ENCODE measurements at regions not wholly inside any gene's neighbourhood (a gene's known extent, or its start where the extent isn't known, plus 50 kb on each side); places are given as distances from the start of the nearest gene placed in this dataset.
"Not testable (repeated sequence)": the region's sequence is repeated elsewhere in the genome, so short reads cannot be mapped to it uniquely, and the experiment has no call there.

DNA sequence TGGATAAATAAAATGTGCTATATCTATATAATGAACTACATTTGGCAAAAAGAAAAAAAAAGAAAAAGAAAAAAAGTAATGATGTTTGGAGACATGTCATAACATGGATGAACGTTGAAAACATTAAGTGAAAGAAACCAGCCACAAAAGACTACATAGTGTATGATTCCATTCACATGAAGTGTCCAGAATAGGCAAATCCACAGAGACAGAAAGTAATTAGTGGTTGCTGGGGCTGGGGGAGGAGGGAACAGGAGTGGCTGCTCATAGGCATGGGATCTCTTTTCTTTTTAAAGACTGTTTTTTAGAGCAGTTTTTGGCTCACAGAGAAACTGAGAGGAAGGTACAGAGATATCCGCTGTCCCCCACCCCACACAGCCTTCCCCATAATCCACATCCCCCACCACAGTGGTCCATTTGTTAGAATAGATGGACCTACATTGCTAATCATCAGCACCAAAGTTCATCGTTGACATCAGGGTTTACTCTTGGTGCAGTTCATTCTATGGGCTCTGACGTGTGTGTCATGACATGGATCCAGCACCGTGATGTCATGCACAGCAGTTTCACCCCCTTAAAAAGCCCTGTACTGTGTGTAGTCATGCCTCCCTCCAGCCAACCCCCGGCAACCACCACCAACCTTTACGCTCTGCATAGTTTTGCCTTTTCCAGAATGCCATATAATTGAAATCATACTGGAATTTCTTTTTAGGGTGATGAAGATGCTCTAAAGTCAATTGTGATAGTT lies 240.9 kb upstream of the RREB1 start:
- Histone ChIP-seq H3K36me3 (ENCODE audit: control insufficient read depth in 3 of 3, insufficient read depth in 2 of 3, low read depth in 1 of 3, low read length in 3 of 3) (no peaks in the 10 kb centered on the region), H3K4me3 (ENCODE audit: low read depth in 1 of 3, low read length in 3 of 3) (no peak overlapping the region), H3K4me1 (ENCODE audit: control insufficient read depth in 3 of 3, insufficient read depth in 2 of 3, low read depth in 1 of 3, low read length in 2 of 3) (peaks cover 0 to 7% (median 0%) of the 10 kb centered on the region in 3 donors), H3K27me3 (ENCODE audit: control insufficient read depth in 3 of 3, insufficient read depth in 3 of 3, low read length in 3 of 3) (no peaks in the 10 kb centered on the region), H3K9me3 (ENCODE audit: control insufficient read depth in 2 of 2, insufficient read depth in 1 of 2, low read depth in 1 of 2, low read length in 1 of 2) (peaks cover 0 to 8% of the 10 kb centered on the region in 2 donors), H3K27ac (ENCODE audit: low read depth in 1 of 3, low read length in 2 of 3) (no peak overlapping the region)
- no peak for DNase-seq
- 80 to 86% (median 83%) methylated on average over 7 of the region's 7 CpGs for WGBS, 3 donors
- no peak for FAIRE-seq

DNA sequence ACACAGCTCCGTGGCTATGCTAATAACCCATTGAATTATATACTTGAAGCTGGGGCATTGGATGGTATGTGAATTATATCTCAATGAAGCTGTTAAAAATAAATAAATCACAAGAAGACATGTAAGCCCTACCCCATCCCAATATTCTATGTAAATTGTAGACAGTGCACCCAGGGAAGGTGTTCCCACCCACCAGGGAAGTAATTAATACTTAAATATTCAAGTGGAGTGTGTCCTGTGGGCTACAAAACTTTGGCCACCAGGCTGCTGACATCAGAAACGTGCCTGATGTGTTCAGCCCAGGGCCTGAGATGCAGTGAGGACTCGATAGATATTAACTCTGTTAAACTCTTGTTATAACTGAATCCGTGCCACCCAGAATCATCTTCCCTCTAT lies 240.4 kb upstream of the RREB1 start:
- Histone ChIP-seq H3K27ac (ENCODE audit: low read depth in 1 of 3, low read length in 2 of 3) (no peak overlapping the region), H3K36me3 (ENCODE audit: control insufficient read depth in 3 of 3, insufficient read depth in 2 of 3, low read depth in 1 of 3, low read length in 3 of 3) (no peaks in the 10 kb centered on the region), H3K4me1 (ENCODE audit: control insufficient read depth in 3 of 3, insufficient read depth in 2 of 3, low read depth in 1 of 3, low read length in 2 of 3) (peaks cover 0 to 1% (median 0%) of the 10 kb centered on the region in 3 donors), H3K27me3 (ENCODE audit: control insufficient read depth in 3 of 3, insufficient read depth in 3 of 3, low read length in 3 of 3) (no peaks in the 10 kb centered on the region), H3K4me3 (ENCODE audit: low read depth in 1 of 3, low read length in 3 of 3) (no peak overlapping the region), H3K9me3 (ENCODE audit: control insufficient read depth in 2 of 2, insufficient read depth in 1 of 2, low read depth in 1 of 2, low read length in 1 of 2) (peaks cover 0 to 8% of the 10 kb centered on the region in 2 donors)
- 83 to 87% (median 85%) methylated on average over 4 of the region's 4 CpGs for WGBS, 3 donors
- FAIRE-seq (no peak), DNase-seq (no peak)

DNA sequence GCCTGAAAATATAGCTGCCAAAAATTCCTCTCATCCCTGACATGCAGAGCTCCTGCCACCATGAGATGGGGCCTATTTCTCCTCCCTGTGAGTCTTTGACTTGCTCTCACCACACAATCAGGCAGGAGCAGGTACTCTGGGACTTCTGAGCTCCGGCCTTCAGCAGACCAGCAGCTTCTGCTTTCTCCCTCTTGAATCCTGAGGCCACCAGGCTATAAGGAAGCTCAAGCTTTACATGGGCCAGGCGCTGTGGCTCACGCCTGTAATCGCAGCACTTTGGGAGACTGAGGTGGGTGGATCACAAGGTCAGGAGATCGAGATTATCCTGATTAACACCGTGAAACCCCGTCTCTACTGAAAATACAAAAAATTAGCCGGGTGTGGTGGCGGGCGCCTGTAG lies 238.7 kb upstream of the RREB1 start:
- 89 to 94% (median 89%) methylated on average over 10 of the region's 10 CpGs for WGBS, 3 donors
- no peaks in the 10 kb centered on the region for H3K27me3 ChIP-seq (ENCODE audit: control insufficient read depth in 3 of 3, insufficient read depth in 3 of 3, low read length in 3 of 3)
- H3K9me3 ChIP-seq (ENCODE audit: control insufficient read depth in 2 of 2, insufficient read depth in 1 of 2, low read depth in 1 of 2, low read length in 1 of 2) = no peaks in the 10 kb centered on the region
- H3K36me3 ChIP-seq (ENCODE audit: control insufficient read depth in 3 of 3, insufficient read depth in 2 of 3, low read depth in 1 of 3, low read length in 3 of 3) = no peaks in the 10 kb centered on the region
- no peak for DNase-seq
- no peak for FAIRE-seq
- no peak overlapping the region for H3K27ac ChIP-seq (ENCODE audit: low read depth in 1 of 3, low read length in 2 of 3)
- no peaks in the 10 kb centered on the region for H3K4me1 ChIP-seq (ENCODE audit: control insufficient read depth in 3 of 3, insufficient read depth in 2 of 3, low read depth in 1 of 3, low read length in 2 of 3)
- no peak overlapping the region for H3K4me3 ChIP-seq (ENCODE audit: low read depth in 1 of 3, low read length in 3 of 3)

DNA sequence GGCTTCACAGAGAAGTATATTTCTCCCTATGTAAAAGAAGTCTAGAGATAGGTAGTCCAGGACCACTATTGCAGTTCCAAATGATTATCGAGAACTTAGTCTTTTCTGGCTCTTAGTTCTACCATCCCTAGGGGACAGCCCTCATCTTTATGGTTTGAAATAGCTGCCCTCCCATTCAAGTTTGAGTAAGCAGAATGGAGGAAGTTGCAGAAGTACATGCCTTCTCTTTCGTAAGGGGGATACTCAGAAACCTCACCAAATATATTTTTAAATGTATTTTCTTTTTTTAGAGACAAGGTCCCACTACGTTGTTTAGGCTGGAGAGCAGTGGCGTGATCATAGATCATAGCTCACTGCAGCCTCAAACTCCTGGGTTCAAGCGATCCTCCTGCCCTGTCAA lies 236.8 kb upstream of the RREB1 start:
- FAIRE-seq = no peak
- H3K4me3 ChIP-seq (ENCODE audit: low read depth in 1 of 3, low read length in 3 of 3) = no peak overlapping the region
- WGBS, 3 donors = 82 to 89% (median 84%) methylated on average over 5 of the region's 5 CpGs
- no peaks in the 10 kb centered on the region for H3K4me1 ChIP-seq (ENCODE audit: control insufficient read depth in 3 of 3, insufficient read depth in 2 of 3, low read depth in 1 of 3, low read length in 2 of 3)
- no peak for DNase-seq
- no peaks in the 10 kb centered on the region for H3K27me3 ChIP-seq (ENCODE audit: control insufficient read depth in 3 of 3, insufficient read depth in 3 of 3, low read length in 3 of 3)
- H3K9me3 ChIP-seq (ENCODE audit: control insufficient read depth in 2 of 2, insufficient read depth in 1 of 2, low read depth in 1 of 2, low read length in 1 of 2) = no peaks in the 10 kb centered on the region
- H3K27ac ChIP-seq (ENCODE audit: low read depth in 1 of 3, low read length in 2 of 3) = no peak overlapping the region
- no peaks in the 10 kb centered on the region for H3K36me3 ChIP-seq (ENCODE audit: control insufficient read depth in 3 of 3, insufficient read depth in 2 of 3, low read depth in 1 of 3, low read length in 3 of 3)

DNA sequence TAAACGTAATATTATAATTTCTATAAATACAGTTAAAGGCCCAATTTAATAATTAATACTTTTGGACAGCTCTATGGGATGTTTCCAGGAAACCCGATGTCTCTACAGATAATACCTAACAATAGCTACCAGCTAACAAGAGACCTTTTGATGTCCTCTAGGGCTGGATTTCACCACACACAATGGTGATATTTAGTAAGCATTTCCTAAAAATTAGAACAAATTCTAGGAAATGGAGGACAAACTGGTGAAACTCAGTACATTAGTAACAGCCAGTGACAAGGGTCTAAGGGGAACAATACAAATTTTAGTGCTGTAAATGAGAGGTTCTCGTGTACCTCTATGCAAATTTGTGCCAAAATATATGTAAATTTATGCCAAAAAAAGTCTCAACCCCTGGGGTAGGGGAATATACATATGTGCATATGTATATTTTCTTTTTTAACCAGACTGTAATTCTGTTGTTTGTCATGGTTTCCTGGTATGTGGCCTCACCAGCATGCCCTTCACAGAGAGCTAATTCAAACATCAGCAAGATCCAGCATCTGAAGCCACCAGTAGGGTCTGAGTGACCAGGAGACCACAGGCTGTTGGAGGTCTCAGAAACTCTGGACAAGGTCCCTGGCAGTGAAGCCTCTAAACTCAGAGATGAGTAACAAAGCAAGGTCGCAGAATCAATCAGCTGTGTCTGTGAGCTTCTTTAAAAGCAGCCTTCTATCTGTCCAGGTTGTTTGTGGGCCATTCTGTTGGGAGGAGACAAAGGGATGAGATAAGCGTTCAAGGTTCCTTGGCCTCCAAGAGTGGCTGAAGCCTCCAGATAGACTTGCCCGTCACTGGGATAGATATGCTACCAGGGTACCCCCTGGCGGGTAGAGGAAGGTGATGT lies 235.1 kb upstream of the RREB1 start:
- Histone ChIP-seq H3K4me1 (ENCODE audit: control insufficient read depth in 3 of 3, insufficient read depth in 2 of 3, low read depth in 1 of 3, low read length in 2 of 3) (no peaks in the 10 kb centered on the region), H3K36me3 (ENCODE audit: control insufficient read depth in 3 of 3, insufficient read depth in 2 of 3, low read depth in 1 of 3, low read length in 3 of 3) (no peaks in the 10 kb centered on the region), H3K27me3 (ENCODE audit: control insufficient read depth in 3 of 3, insufficient read depth in 3 of 3, low read length in 3 of 3) (no peaks in the 10 kb centered on the region), H3K9me3 (ENCODE audit: control insufficient read depth in 2 of 2, insufficient read depth in 1 of 2, low read depth in 1 of 2, low read length in 1 of 2) (no peaks in the 10 kb centered on the region), H3K27ac (ENCODE audit: low read depth in 1 of 3, low read length in 2 of 3) (no peak overlapping the region), H3K4me3 (ENCODE audit: low read depth in 1 of 3, low read length in 3 of 3) (no peak overlapping the region)
- WGBS, 3 donors = 85 to 87% (median 87%) methylated on average over 7 of the region's 7 CpGs
- DNase-seq = no peak
- no peak for FAIRE-seq

DNA sequence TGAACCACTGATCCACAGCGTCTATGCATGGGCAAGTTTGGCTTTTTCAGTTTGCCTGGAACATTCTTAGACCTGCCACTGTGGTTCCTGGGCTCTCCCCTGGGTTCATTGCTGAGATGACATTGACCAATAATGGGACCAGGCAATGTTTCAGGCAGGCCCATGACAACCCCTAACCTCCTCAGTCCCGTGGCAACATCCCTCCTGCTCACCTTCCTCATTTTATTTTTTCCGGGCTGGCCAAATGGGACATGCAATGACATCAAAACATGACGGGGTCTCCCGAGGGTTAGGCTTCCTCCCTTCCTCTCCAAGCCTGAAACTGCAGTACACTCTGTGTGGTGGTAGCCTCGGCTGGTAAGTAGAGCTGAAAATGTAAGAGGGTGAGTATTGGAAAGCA lies 234.0 kb upstream of the RREB1 start:
- Histone ChIP-seq H3K4me1 (ENCODE audit: control insufficient read depth in 3 of 3, insufficient read depth in 2 of 3, low read depth in 1 of 3, low read length in 2 of 3) (no peaks in the 10 kb centered on the region), H3K36me3 (ENCODE audit: control insufficient read depth in 3 of 3, insufficient read depth in 2 of 3, low read depth in 1 of 3, low read length in 3 of 3) (no peaks in the 10 kb centered on the region), H3K27me3 (ENCODE audit: control insufficient read depth in 3 of 3, insufficient read depth in 3 of 3, low read length in 3 of 3) (no peaks in the 10 kb centered on the region), H3K4me3 (ENCODE audit: low read depth in 1 of 3, low read length in 3 of 3) (no peak overlapping the region), H3K9me3 (ENCODE audit: control insufficient read depth in 2 of 2, insufficient read depth in 1 of 2, low read depth in 1 of 2, low read length in 1 of 2) (no peaks in the 10 kb centered on the region), H3K27ac (ENCODE audit: low read depth in 1 of 3, low read length in 2 of 3) (no peak overlapping the region)
- DNase-seq = no peak
- 75 to 91% (median 86%) methylated on average over 6 of the region's 6 CpGs for WGBS, 3 donors
- no peak for FAIRE-seq

DNA sequence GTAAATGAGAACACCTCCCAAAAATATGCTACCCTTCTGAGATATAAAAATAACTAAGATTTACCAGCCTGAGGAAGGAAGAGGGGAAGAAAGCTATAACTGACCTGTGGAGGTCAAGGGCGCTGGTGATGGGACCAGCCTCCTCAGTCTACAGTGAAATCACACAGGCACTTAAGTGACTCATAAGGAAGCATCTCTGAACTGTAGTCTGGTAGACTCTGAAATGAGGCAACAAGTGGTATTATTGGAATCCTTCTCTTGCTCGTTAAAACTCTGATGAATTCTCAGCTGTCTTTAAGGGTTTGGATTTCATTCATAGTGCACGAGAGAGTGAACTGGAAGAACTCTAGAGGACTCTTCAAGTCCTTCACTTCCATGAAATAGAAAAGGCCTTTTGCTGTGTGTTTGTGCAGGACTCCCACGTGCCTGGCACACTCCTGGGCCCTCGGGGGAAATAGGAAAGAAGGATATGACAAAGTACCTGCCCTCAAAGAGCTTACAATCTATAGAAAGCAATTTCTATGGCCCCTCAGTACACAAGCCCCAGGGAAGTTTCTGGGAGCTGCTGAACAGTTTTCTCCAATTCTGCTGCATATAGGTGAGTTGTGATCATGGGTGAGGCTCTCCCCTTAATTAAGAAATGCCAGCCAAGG lies 231.8 kb upstream of the RREB1 start:
- Histone ChIP-seq H3K36me3 (ENCODE audit: control insufficient read depth in 3 of 3, insufficient read depth in 2 of 3, low read depth in 1 of 3, low read length in 3 of 3) (no peaks in the 10 kb centered on the region), H3K9me3 (ENCODE audit: control insufficient read depth in 2 of 2, insufficient read depth in 1 of 2, low read depth in 1 of 2, low read length in 1 of 2) (peaks cover 0 to 3% of the 10 kb centered on the region in 2 donors), H3K27ac (ENCODE audit: low read depth in 1 of 3, low read length in 2 of 3) (no peak overlapping the region), H3K4me1 (ENCODE audit: control insufficient read depth in 3 of 3, insufficient read depth in 2 of 3, low read depth in 1 of 3, low read length in 2 of 3) (peaks cover 0 to 3% (median 0%) of the 10 kb centered on the region in 3 donors), H3K27me3 (ENCODE audit: control insufficient read depth in 3 of 3, insufficient read depth in 3 of 3, low read length in 3 of 3) (no peaks in the 10 kb centered on the region), H3K4me3 (ENCODE audit: low read depth in 1 of 3, low read length in 3 of 3) (no peak overlapping the region)
- no peak for FAIRE-seq
- peak in 1 of 2 donors; percentile 36 for DNase-seq
- WGBS, 3 donors = 70 to 72% (median 71%) methylated on average over 5 of the region's 5 CpGs

DNA sequence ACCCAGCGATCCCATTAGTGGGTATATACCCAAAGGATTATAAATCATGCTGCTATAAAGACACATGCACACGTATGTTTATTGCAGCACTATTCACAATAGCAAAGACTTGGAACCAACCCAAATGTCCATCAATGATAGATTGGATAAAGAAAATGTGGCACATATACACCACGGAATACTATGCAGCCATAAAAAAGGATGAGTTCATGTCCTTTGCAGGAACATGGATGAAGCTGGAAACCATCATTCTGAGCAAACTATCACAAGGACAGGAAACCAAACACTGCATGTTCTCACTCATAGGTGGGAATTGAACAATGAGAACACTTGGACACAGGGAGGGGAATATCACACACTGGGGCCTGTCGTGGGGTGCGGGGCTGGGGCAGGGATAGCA lies 230.0 kb upstream of the RREB1 start:
- not testable (repeated sequence) for H3K27me3 ChIP-seq (ENCODE audit: control insufficient read depth in 3 of 3, insufficient read depth in 3 of 3, low read length in 3 of 3); H3K27ac ChIP-seq (ENCODE audit: low read depth in 1 of 3, low read length in 2 of 3); H3K36me3 ChIP-seq (ENCODE audit: control insufficient read depth in 3 of 3, insufficient read depth in 2 of 3, low read depth in 1 of 3, low read length in 3 of 3); DNase-seq; FAIRE-seq; H3K9me3 ChIP-seq (ENCODE audit: control insufficient read depth in 2 of 2, insufficient read depth in 1 of 2, low read depth in 1 of 2, low read length in 1 of 2); H3K4me1 ChIP-seq (ENCODE audit: control insufficient read depth in 3 of 3, insufficient read depth in 2 of 3, low read depth in 1 of 3, low read length in 2 of 3); H3K4me3 ChIP-seq (ENCODE audit: low read depth in 1 of 3, low read length in 3 of 3)
- WGBS, 3 donors = 80 to 90% (median 83%) methylated on average over 5 of the region's 5 CpGs

Measured in small intestine (tissue), 7 donors.